ENCODE measurements at regions not wholly inside any gene's neighbourhood (a gene's known extent, or its start where the extent isn't known, plus 50 kb on each side); places are given as distances from the start of the nearest gene placed in this dataset.

- TF ChIP-seq CTCF (conservative IDR thresholded peaks at IDR 0.05; ENCODE audit: low read length) (no peak), EZH2phosphoT487 (IDR thresholded peaks at IDR 0.05; ENCODE audit: borderline replicate concordance, low read depth, low read length) (no peak)
Measured at GRCh38 chr13:86409466-86410241, 610.4 kb upstream of the SLITRK6 start.
